H1 (cell line): ENCODE measurements at regions not wholly inside any gene's neighbourhood (a gene's known extent, or its start where the extent isn't known, plus 50 kb on each side); places are given as distances from the start of the nearest gene placed in this dataset.

Source experiments
- CHD1 ChIP-seq: IDR thresholded peaks from 2 replicates; pipeline ENCODE4 v1.6.1; 2012; ENCODE audit warnings: low read depth, low read length, improper control_type of control experiment
- CTBP2 ChIP-seq: IDR thresholded peaks from 2 replicates; pipeline ENCODE4 v1.7.0; 2011; ENCODE audit warnings: borderline replicate concordance, mild to moderate bottlenecking, moderate library complexity, mixed read lengths, low read length; ENCODE audit not compliant: insufficient read depth, insufficient read length
- FOSL1 ChIP-seq: IDR thresholded peaks from 2 replicates; pipeline ENCODE4 v1.6.1; 2011; ENCODE audit warnings: mild to moderate bottlenecking, low read depth, low read length, moderate library complexity; ENCODE audit not compliant: insufficient read depth
- JUN ChIP-seq: IDR thresholded peaks from 2 replicates; pipeline ENCODE4 v1.6.1; 2011; ENCODE audit warnings: low read depth, mild to moderate bottlenecking, improper control_type of control experiment, low read length
- NANOG ChIP-seq: IDR thresholded peaks from 2 replicates; pipeline ENCODE4 v1.6.1; 2011; ENCODE audit warnings: low read length, low read depth, mild to moderate bottlenecking, inconsistent platforms; ENCODE audit not compliant: insufficient read depth, poor library complexity, severe bottlenecking
- POLR2AphosphoS5 ChIP-seq: IDR thresholded peaks from 2 replicates; pipeline ENCODE4 v1.6.1; 2011; ENCODE audit warnings: low read depth, low read length
- RNF2 ChIP-seq: fragments of 200-900, 300-1000 bp; sonication (generic); IDR thresholded peaks from 2 replicates; pipeline ENCODE4 v1.7.1; 2016; ENCODE audit warnings: borderline replicate concordance, low read depth, mild to moderate bottlenecking, antibody characterized with exemption, low read length; ENCODE audit not compliant: poor library complexity, severe bottlenecking; ENCODE audit errors: missing control alignments
- SP4 ChIP-seq: IDR thresholded peaks from 2 replicates; pipeline ENCODE4 v1.6.1; 2012; ENCODE audit warnings: low read length, inconsistent platforms

- no peak for TF ChIP-seq RNF2
- no peak for TF ChIP-seq JUN
- TF ChIP-seq SP4 = no peak
- no peak for TF ChIP-seq POLR2AphosphoS5
- no peak for TF ChIP-seq CTBP2
- TF ChIP-seq FOSL1 = no peak
- no peak for TF ChIP-seq NANOG
- no peak for TF ChIP-seq CHD1
Observed at GRCh38 chr4:107166181-107166580, 130.1 kb upstream of the DKK2 start (continued).
